ENCODE measurements at regions not wholly inside any gene's neighbourhood (a gene's known extent, or its start where the extent isn't known, plus 50 kb on each side); places are given as distances from the start of the nearest gene placed in this dataset.
A peak's percentile ranks its signal among the peaks of the same experiment; 100 is the strongest.

GRCh38 chr2:60302377-60303126 lies 250.9 kb downstream of the BCL11A start:
- TF ChIP-seq POLR2A (IDR thresholded peaks at IDR 0.05; ENCODE audit: control extremely low read depth in 1 of 2, low read depth in 2 of 2, low read length in 2 of 2) (no peak), HDAC2 (IDR thresholded peaks at IDR 0.05; ENCODE audit: borderline replicate concordance in 1 of 2, low read depth in 2 of 2, low read length in 2 of 2) (no peak), GTF2F1 (IDR thresholded peaks at IDR 0.05; ENCODE audit: borderline replicate concordance, low read depth, low read length) (no peak), ZNF274 (IDR thresholded peaks at IDR 0.05; ENCODE audit: borderline replicate concordance, extremely low read depth, low read length) (no peak), TBP (IDR thresholded peaks at IDR 0.05; ENCODE audit: low read depth, low read length) (no peak), TAF7 (optimal IDR thresholded peaks at IDR 0.05; ENCODE audit: borderline replicate concordance, low read depth, low read length) (no peak)
- TF ChIP-seq, protein P1, sequence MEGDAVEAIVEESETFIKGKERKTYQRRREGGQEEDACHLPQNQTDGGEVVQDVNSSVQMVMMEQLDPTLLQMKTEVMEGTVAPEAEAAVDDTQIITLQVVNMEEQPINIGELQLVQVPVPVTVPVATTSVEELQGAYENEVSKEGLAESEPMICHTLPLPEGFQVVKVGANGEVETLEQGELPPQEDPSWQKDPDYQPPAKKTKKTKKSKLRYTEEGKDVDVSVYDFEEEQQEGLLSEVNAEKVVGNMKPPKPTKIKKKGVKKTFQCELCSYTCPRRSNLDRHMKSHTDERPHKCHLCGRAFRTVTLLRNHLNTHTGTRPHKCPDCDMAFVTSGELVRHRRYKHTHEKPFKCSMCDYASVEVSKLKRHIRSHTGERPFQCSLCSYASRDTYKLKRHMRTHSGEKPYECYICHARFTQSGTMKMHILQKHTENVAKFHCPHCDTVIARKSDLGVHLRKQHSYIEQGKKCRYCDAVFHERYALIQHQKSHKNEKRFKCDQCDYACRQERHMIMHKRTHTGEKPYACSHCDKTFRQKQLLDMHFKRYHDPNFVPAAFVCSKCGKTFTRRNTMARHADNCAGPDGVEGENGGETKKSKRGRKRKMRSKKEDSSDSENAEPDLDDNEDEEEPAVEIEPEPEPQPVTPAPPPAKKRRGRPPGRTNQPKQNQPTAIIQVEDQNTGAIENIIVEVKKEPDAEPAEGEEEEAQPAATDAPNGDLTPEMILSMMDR (IDR thresholded peaks at IDR 0.05; ENCODE audit: control extremely low read depth in 1 of 3, insufficient read depth in 1 of 3, low read depth in 1 of 3, low read length in 3 of 3) = peak in 2 of 3 experiments; percentile 4 to 57; a peak in 2 of 4 replicates
- TF ChIP-seq, protein P2, sequence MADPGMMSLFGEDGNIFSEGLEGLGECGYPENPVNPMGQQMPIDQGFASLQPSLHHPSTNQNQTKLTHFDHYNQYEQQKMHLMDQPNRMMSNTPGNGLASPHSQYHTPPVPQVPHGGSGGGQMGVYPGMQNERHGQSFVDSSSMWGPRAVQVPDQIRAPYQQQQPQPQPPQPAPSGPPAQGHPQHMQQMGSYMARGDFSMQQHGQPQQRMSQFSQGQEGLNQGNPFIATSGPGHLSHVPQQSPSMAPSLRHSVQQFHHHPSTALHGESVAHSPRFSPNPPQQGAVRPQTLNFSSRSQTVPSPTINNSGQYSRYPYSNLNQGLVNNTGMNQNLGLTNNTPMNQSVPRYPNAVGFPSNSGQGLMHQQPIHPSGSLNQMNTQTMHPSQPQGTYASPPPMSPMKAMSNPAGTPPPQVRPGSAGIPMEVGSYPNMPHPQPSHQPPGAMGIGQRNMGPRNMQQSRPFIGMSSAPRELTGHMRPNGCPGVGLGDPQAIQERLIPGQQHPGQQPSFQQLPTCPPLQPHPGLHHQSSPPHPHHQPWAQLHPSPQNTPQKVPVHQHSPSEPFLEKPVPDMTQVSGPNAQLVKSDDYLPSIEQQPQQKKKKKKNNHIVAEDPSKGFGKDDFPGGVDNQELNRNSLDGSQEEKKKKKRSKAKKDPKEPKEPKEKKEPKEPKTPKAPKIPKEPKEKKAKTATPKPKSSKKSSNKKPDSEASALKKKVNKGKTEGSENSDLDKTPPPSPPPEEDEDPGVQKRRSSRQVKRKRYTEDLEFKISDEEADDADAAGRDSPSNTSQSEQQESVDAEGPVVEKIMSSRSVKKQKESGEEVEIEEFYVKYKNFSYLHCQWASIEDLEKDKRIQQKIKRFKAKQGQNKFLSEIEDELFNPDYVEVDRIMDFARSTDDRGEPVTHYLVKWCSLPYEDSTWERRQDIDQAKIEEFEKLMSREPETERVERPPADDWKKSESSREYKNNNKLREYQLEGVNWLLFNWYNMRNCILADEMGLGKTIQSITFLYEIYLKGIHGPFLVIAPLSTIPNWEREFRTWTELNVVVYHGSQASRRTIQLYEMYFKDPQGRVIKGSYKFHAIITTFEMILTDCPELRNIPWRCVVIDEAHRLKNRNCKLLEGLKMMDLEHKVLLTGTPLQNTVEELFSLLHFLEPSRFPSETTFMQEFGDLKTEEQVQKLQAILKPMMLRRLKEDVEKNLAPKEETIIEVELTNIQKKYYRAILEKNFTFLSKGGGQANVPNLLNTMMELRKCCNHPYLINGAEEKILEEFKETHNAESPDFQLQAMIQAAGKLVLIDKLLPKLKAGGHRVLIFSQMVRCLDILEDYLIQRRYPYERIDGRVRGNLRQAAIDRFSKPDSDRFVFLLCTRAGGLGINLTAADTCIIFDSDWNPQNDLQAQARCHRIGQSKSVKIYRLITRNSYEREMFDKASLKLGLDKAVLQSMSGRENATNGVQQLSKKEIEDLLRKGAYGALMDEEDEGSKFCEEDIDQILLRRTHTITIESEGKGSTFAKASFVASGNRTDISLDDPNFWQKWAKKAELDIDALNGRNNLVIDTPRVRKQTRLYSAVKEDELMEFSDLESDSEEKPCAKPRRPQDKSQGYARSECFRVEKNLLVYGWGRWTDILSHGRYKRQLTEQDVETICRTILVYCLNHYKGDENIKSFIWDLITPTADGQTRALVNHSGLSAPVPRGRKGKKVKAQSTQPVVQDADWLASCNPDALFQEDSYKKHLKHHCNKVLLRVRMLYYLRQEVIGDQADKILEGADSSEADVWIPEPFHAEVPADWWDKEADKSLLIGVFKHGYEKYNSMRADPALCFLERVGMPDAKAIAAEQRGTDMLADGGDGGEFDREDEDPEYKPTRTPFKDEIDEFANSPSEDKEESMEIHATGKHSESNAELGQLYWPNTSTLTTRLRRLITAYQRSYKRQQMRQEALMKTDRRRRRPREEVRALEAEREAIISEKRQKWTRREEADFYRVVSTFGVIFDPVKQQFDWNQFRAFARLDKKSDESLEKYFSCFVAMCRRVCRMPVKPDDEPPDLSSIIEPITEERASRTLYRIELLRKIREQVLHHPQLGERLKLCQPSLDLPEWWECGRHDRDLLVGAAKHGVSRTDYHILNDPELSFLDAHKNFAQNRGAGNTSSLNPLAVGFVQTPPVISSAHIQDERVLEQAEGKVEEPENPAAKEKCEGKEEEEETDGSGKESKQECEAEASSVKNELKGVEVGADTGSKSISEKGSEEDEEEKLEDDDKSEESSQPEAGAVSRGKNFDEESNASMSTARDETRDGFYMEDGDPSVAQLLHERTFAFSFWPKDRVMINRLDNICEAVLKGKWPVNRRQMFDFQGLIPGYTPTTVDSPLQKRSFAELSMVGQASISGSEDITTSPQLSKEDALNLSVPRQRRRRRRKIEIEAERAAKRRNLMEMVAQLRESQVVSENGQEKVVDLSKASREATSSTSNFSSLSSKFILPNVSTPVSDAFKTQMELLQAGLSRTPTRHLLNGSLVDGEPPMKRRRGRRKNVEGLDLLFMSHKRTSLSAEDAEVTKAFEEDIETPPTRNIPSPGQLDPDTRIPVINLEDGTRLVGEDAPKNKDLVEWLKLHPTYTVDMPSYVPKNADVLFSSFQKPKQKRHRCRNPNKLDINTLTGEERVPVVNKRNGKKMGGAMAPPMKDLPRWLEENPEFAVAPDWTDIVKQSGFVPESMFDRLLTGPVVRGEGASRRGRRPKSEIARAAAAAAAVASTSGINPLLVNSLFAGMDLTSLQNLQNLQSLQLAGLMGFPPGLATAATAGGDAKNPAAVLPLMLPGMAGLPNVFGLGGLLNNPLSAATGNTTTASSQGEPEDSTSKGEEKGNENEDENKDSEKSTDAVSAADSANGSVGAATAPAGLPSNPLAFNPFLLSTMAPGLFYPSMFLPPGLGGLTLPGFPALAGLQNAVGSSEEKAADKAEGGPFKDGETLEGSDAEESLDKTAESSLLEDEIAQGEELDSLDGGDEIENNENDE (IDR thresholded peaks at IDR 0.05; ENCODE audit: insufficient replicate concordance, low read length) = no peak
